GM12878 (cell line): ENCODE measurements at regions not wholly inside any gene's neighbourhood (a gene's known extent, or its start where the extent isn't known, plus 50 kb on each side); places are given as distances from the start of the nearest gene placed in this dataset.

Experiments
- ATF2 ChIP-seq: IDR thresholded peaks from 2 replicates; pipeline ENCODE4 v1.6.1; 2012; ENCODE audit warnings: low read length, inconsistent platforms
- BACH1 ChIP-seq: fragments of 450-650 bp; IDR thresholded peaks from 2 replicates; pipeline ENCODE4 v1.6.1; 2017; ENCODE audit warnings: mild to moderate bottlenecking, borderline replicate concordance
- BCLAF1 ChIP-seq: fragments of 450-650 bp; IDR thresholded peaks from 2 replicates; pipeline ENCODE4 v1.6.1; 2017; ENCODE audit warnings: antibody characterized with exemption, mild to moderate bottlenecking, moderate library complexity
- CBFB ChIP-seq: IDR thresholded peaks from 2 replicates; pipeline ENCODE4 v1.6.1; 2016; ENCODE audit warnings: antibody characterized with exemption, low read depth
- CEBPB ChIP-seq, 2 experiments: fragments of 150-350 bp in 1 of 2; IDR thresholded peaks; 2 replicates each; pipeline ENCODE4 v1.6.1; 2012 to 2014; ENCODE audit warnings: low read depth in 2 of 2, low read length in 2 of 2, borderline replicate concordance in 1 of 2, inconsistent platforms in 1 of 2
- CHD1 ChIP-seq: IDR thresholded peaks from 2 replicates; pipeline ENCODE4 v1.6.1; 2012; ENCODE audit warnings: low read depth, low read length, improper control_type of control experiment
- EGR1 ChIP-seq, 2 experiments: IDR thresholded peaks; 1 replicate in 1 of 2; 2 replicates in 1 of 2; pipeline ENCODE4 v1.6.1; 2011 to 2012; ENCODE audit warnings: low read depth in 2 of 2, low read length in 2 of 2, borderline replicate concordance in 1 of 2, mild to moderate bottlenecking in 1 of 2, moderate library complexity in 1 of 2
- ESRRA ChIP-seq: IDR thresholded peaks from 2 replicates; pipeline ENCODE4 v1.6.1; 2012; ENCODE audit warnings: mild to moderate bottlenecking, low read length, improper control_type of control experiment
- ETV6 ChIP-seq, 2 experiments: fragments of 450-650 bp in 1 of 2; IDR thresholded peaks in 1 of 2; conservative IDR thresholded peaks in 1 of 2; 2 replicates each; pipeline ENCODE4 v1.6.1; 2014; ENCODE audit warnings: antibody characterized with exemption in 1 of 2, borderline replicate concordance in 1 of 2, low read depth in 1 of 2, mild to moderate bottlenecking in 1 of 2, moderate library complexity in 1 of 2
- IKZF1 ChIP-seq: fragments of 450-650 bp; conservative IDR thresholded peaks from 2 replicates; pipeline ENCODE4 v1.6.1; 2017; ENCODE audit warnings: antibody characterized with exemption, mild to moderate bottlenecking
- IRF4 ChIP-seq: IDR thresholded peaks from 2 replicates; pipeline ENCODE4 v1.6.1; 2011; ENCODE audit warnings: low read depth, low read length
- JUND ChIP-seq: IDR thresholded peaks from 2 replicates; pipeline ENCODE4 v1.6.1; 2012; ENCODE audit warnings: low read depth, mild to moderate bottlenecking, low read length, improper control_type of control experiment, moderate library complexity
- KAT2A ChIP-seq: conservative IDR thresholded peaks from 2 replicates; pipeline ENCODE4 v1.6.1; 2011; ENCODE audit warnings: low read depth, low read length; ENCODE audit not compliant: control insufficient read depth
- KDM1A ChIP-seq: fragments of 200-600 bp; sonication (generic); IDR thresholded peaks from 2 replicates; pipeline ENCODE4 v1.6.1; 2016; ENCODE audit warnings: borderline replicate concordance
- PBX3 ChIP-seq: IDR thresholded peaks from 2 replicates; pipeline ENCODE4 v1.6.1; 2011; ENCODE audit warnings: mild to moderate bottlenecking, low read depth, low read length, moderate library complexity; ENCODE audit not compliant: insufficient replicate concordance
- RBBP5 ChIP-seq: fragments of 200-600 bp; sonication (generic); conservative IDR thresholded peaks from 2 replicates; pipeline ENCODE4 v1.6.1; 2016
- RELA ChIP-seq: fragments of 450-650 bp; IDR thresholded peaks from 2 replicates; pipeline ENCODE4 v1.8.0; 2014; ENCODE audit warnings: borderline replicate concordance; ENCODE audit not compliant: partially characterized antibody
- SMAD5 ChIP-seq: IDR thresholded peaks from 2 replicates; pipeline ENCODE4 v1.6.1; 2016; ENCODE audit warnings: antibody characterized with exemption, low read depth
- SP1 ChIP-seq: IDR thresholded peaks from one replicate; pipeline ENCODE4 v1.6.1; 2011; ENCODE audit warnings: low read depth, low read length
- SREBF2 ChIP-seq: IDR thresholded peaks from 2 replicates; pipeline ENCODE4 v1.6.1; 2012; ENCODE audit warnings: mild to moderate bottlenecking, low read length
- STAT1 ChIP-seq: fragments of 450-650 bp; conservative IDR thresholded peaks from 2 replicates; pipeline ENCODE4 v1.6.1; 2014; ENCODE audit warnings: antibody characterized with exemption, mild to moderate bottlenecking
- YY1 ChIP-seq: IDR thresholded peaks from 2 replicates; pipeline ENCODE4 v1.6.1; 2011; ENCODE audit warnings: low read depth, mild to moderate bottlenecking, low read length
- ZNF384 ChIP-seq: IDR thresholded peaks from 2 replicates; pipeline ENCODE4 v1.6.1; 2012; ENCODE audit warnings: low read depth, mild to moderate bottlenecking, low read length, improper control_type of control experiment, borderline replicate concordance
- TF ChIP-seq, protein P1 (sequence below): IDR thresholded peaks from 2 replicates; pipeline ENCODE4 v1.6.1; 2011; ENCODE audit warnings: borderline replicate concordance, low read depth, mild to moderate bottlenecking, moderate library complexity, mixed read lengths, low read length; ENCODE audit not compliant: insufficient read depth; ENCODE audit errors: extremely low read length
- TF ChIP-seq, protein P2 (sequence below): IDR thresholded peaks from 2 replicates; pipeline ENCODE4 v1.6.1; 2012; ENCODE audit warnings: low read depth, low read length, improper control_type of control experiment

DNA sequence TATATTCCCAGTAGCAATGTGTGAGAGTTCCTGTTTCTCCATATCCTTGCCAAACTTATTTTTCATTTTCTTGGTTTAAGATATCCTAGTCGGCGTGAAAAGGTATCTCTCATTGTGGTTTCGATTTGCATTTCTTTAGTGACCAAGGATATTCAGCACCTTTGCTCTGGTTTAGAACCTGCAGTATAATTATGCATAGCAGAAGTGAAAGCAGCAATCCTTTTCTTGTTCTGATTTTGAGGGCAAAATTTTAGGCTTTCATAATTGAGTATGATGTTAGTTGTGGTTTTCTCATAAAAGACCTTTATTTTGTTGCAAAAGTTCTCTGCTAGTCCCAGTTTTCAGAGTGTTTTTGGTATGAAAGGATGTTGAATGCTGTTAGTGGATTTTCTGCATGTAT is 491.0 kb downstream of the FGF9 start (continued):
- TF ChIP-seq RELA (no peak), STAT1 (no peak), JUND (0 out of 2 replicates have a peak, but pooled peaks have one; percentile 36), PBX3 (no peak), CHD1 (no peak), IRF4 (peak; percentile 97), BACH1 (peak; percentile 90), RBBP5 (no peak), BCLAF1 (no peak), KAT2A (no peak), ZNF384 (no peak), ETV6 (conservative IDR thresholded peaks at IDR 0.05 in 1 of 2, IDR thresholded peaks at IDR 0.05 in 1 of 2; ENCODE audit: borderline replicate concordance in 1 of 2, low read depth in 1 of 2) (peak in 1 of 2 experiments; percentile 63; a peak in 1 of 4 replicates), SP1 (peak; percentile 43), YY1 (no peak), EGR1 (IDR thresholded peaks at IDR 0.05; ENCODE audit: borderline replicate concordance in 1 of 2, low read depth in 2 of 2, low read length in 2 of 2) (no peak), ATF2 (peak; percentile 86), CBFB (peak; percentile 89), CEBPB (IDR thresholded peaks at IDR 0.05; ENCODE audit: borderline replicate concordance in 1 of 2, low read depth in 2 of 2, low read length in 2 of 2) (no peak; a peak in 1 of 4 replicates), IKZF1 (peak; percentile 91), ESRRA (no peak), SREBF2 (no peak), KDM1A (no peak), SMAD5 (no peak)
- TF ChIP-seq, protein P1, sequence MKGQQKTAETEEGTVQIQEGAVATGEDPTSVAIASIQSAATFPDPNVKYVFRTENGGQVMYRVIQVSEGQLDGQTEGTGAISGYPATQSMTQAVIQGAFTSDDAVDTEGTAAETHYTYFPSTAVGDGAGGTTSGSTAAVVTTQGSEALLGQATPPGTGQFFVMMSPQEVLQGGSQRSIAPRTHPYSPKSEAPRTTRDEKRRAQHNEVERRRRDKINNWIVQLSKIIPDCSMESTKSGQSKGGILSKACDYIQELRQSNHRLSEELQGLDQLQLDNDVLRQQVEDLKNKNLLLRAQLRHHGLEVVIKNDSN, result no peak
- TF ChIP-seq, protein P2, sequence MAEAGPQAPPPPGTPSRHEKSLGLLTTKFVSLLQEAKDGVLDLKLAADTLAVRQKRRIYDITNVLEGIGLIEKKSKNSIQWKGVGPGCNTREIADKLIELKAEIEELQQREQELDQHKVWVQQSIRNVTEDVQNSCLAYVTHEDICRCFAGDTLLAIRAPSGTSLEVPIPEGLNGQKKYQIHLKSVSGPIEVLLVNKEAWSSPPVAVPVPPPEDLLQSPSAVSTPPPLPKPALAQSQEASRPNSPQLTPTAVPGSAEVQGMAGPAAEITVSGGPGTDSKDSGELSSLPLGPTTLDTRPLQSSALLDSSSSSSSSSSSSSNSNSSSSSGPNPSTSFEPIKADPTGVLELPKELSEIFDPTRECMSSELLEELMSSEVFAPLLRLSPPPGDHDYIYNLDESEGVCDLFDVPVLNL, result no peak
